A549 (cell line): ENCODE measurements at regions not wholly inside any gene's neighbourhood (a gene's known extent, or its start where the extent isn't known, plus 50 kb on each side); places are given as distances from the start of the nearest gene placed in this dataset.

Experiments
- CTCF ChIP-seq: fragments of >200 bp; sonication (Bioruptor Twin); formaldehyde crosslinking; IDR thresholded peaks from 3 replicates; pipeline ENCODE4 v1.5.1; 2016
- EHMT2 ChIP-seq: fragments of 200-600 bp; sonication (generic); IDR thresholded peaks from 2 replicates; pipeline ENCODE4 v1.6.1; 2016; ENCODE audit warnings: antibody characterized with exemption, low read depth, mild to moderate bottlenecking, moderate library complexity
- HMGXB4 ChIP-seq: fragments of 250-450 bp; sonication (Bioruptor Pico); IDR thresholded peaks from 2 replicates; pipeline ENCODE4 v1.5.0; 2021; ENCODE audit warnings: mild to moderate bottlenecking, moderate library complexity, borderline replicate concordance
- MAX ChIP-seq: IDR thresholded peaks from 2 replicates; pipeline ENCODE4 v1.6.1; 2012
- MAZ ChIP-seq: fragments of 150-350 bp; IDR thresholded peaks from 2 replicates; pipeline ENCODE4 v1.6.1; 2014; ENCODE audit warnings: antibody characterized with exemption, low read depth, low read length, borderline replicate concordance
- NFE2L2 ChIP-seq: fragments of 150-350 bp; conservative IDR thresholded peaks from 2 replicates; pipeline ENCODE4 v1.6.1; 2014; ENCODE audit warnings: low read length
- POLR2A ChIP-seq: IDR thresholded peaks from 2 replicates; pipeline ENCODE4 v1.6.1; 2012; ENCODE audit warnings: mild to moderate bottlenecking, low read length
- RAD21 ChIP-seq, 2 experiments: fragments of >200 bp in 1 of 2; sonication (Bioruptor Twin) in 1 of 2; formaldehyde crosslinking in 1 of 2; IDR thresholded peaks in 1 of 2; conservative IDR thresholded peaks in 1 of 2; 2 replicates in 1 of 2; 3 replicates in 1 of 2; pipeline ENCODE4 v1.6.1; 2012 to 2018; ENCODE audit warnings: inconsistent platforms in 1 of 2
- RFX5 ChIP-seq: fragments of 450-650 bp; IDR thresholded peaks from 2 replicates; pipeline ENCODE4 v1.7.1; 2014; ENCODE audit warnings: antibody characterized with exemption, mild to moderate bottlenecking, moderate library complexity
- RNF2 ChIP-seq: fragments of 200-600 bp; sonication (generic); IDR thresholded peaks from 2 replicates; pipeline ENCODE4 v1.6.1; 2016; ENCODE audit warnings: low read depth, mild to moderate bottlenecking, antibody characterized with exemption, moderate library complexity, borderline replicate concordance
- SMC3 ChIP-seq: fragments of >200 bp; sonication (Bioruptor Twin); formaldehyde crosslinking; IDR thresholded peaks from 3 replicates; pipeline ENCODE4 v1.6.1; 2018; ENCODE audit warnings: inconsistent platforms

- TF ChIP-seq POLR2A (no peak), CTCF (no peak), MAX (no peak), RAD21 (conservative IDR thresholded peaks at IDR 0.05 in 1 of 2, IDR thresholded peaks at IDR 0.05 in 1 of 2) (no peak), RNF2 (no peak), MAZ (no peak), RFX5 (no peak), NFE2L2 (no peak), EHMT2 (no peak), SMC3 (no peak), HMGXB4 (CRISPR knock-in tag) (no peak)
These were observed 51.2 kb upstream of the FBRSL1 start for GRCh38 chr12:132438726-132439125.
